Amniotic stem cell (primary cell): ENCODE measurements at regions not wholly inside any gene's neighbourhood (a gene's known extent, or its start where the extent isn't known, plus 50 kb on each side); places are given as distances from the start of the nearest gene placed in this dataset.

Experiments used
- DNase-seq: peaks from one replicate; lab custom pipeline; 2025; lab: John Stamatoyannopoulos, UW

DNA sequence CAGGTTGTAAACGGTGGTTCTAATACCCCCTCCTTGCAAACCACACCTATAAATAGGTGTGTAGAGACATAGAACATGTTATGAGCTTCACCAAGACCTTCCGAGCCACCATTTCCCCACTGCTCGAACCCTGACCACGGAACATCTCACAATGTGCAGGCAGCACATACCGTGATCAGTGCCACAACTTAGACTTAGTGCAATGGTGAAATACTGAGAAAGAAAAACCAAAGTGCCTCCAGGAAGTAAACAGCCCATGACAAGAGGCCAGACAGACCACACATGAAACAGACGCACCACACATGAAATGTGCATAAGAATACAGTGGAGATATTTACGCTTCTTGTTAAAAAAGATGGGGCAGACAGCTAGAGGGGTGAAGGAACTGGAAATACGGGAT lies 166.9 kb upstream of the CCND2 start:
- DNase-seq: no peak

DNA sequence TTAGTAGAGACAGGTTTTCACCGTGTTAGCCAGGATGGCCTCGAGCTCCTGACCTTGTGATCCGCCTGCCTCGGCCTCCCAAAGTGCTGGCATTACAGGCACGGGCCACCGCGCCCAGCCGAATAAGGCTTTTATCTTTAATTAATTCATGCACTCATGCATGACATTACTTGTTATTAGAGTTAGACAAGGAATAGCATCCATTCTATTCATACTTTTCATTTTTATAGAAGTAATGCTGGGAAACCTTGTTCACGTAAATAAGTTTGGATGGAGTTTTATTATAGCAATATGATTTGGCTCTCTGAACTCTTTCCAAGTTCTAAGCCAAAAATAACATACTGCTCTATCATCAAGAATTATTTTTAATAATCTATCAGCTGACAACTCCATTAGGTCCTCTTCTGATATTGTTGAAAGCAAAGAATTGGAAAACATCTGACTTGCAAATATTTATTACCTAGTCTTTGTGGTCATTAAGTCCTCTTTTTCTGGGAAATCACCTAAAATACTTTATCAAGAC lies 168.8 kb upstream of the CCND2 start:
- DNase-seq: no peak

DNA sequence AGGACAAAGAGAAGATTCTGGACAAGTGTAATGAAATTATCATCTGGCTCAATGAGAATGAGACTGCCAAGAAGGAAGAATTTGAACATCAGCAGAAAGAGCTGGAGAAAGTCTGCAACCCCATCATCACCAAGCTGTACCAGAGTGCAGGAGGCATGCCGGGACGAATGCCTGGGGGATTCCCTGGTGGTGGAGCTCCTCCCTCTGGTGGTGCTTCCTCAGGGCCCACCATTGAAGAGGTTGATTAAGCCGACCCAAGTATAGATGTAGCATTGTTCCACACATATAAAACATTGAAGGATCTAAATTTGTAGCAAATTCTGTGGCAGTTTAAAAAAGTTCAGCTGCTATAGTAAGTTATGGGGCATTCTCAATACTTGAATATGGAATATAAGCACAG lies 174.3 kb upstream of the CCND2 start:
- DNase-seq: no peak

DNA sequence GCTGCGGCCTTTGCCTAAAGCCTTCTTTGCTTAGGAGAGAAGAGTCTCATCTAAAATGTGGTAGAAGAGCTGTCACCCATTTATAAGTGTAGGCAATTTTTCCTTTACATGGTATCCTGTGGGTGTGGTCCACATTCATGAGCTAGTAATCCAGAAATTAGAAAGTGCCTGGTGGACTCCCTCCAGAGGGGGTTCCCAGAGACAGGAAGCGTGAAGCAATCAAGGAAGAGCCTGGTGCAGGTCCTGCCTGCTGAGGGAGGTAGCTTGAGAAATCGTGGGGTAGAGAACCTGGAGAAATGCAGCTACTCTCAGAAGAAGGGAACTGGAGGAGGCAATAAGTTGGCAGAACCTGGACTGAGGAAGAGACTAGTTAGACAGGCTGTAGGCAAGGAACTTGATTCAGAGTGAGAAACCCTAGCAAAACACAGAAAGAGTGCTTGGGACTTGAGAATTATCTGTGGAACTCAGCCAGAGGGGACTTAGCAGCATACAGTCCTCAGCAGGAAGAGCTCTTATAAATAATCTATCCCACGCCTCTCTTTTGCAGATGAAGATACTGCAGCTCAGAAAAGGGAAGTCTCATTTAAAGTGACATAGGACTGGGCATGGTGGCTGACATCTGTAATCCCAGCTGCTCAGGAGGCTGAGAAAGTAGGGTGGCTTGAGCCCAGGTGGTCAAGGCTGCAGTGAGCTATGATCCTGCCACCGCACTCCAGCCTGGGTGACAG lies 182.4 kb upstream of the CCND2 start:
- DNase-seq: no peak

DNA sequence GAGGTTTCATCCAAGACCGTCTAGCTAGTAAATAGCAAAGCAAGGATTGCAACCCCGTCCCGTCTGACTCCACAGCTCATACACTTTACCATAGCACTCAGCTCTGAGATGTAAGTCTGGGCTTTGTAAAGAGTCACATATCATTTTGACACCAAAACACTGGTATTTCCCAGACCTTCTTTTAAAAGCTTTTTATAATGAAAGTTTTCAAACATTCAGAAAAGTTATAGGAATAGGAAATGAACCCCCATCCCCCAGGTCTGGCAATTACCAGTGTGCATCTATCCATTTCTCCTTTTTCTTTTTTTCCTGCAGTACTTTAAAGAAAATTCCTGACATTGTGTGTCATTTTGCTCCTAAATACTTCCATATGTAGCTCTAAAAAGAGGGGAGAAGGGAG lies 183.6 kb upstream of the CCND2 start:
- no peak for DNase-seq

DNA sequence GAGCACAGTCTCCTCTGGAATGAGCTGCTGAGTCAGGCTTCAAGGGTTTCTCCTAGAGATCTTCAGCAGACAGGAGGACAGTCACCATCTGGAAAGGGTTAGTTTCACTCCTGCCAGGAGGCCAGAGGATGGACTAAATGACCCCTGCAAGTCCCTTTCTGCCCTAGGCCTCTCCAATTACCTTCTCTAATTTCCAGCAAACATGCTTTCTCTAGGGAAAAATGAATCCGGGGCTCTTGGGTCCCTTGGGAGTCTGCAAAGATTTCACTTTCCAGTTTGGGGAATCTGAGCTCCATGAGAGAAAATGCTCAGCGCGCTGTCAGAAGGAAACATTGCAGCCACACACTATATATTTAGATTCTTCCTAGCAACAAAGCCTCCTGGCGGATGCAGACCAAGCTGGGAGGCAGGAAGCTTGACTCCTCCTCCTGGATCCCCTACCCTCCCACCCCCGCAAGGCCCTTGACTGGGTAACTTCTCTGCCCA lies 184.4 kb upstream of the CCND2 start:
- no peak for DNase-seq

DNA sequence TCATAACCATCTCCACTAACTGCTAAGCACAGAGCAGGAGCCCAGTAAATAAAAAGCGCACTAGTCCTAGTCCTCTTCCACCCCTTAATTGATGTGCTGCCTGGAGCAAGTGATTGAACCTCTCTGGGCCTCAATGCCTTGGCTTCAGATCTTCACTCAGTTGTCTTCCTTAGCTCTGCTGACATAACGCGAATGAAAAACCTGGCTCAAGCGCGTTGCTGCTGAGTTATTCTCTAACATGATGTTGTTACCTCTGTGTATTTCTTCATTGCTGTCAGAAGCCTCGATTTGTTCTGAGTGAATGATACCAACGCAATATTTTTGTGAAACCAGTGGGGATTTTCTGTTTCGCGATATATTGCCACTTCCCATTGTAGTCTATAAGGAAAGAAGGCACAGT lies 185.1 kb upstream of the CCND2 start:
- DNase-seq: no peak

DNA sequence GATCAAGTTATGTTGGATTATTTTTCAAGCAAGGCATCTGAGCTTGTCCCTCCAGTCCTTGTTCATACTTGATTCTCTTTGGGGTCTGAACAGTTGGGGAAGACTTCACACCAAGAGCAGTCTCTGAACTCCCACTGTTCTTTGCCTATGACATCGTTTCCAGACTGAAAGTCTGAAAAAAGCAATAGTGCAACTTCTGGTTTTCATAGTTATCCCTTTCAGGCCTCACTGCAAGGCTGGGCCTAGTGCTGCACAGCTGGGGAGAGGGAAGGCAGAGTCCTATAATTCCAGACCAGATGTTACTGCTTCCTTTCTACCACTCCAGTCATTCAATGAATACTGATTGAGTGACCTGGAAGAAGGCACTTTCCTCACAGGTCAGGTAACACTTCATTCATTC lies 187.1 kb upstream of the CCND2 start:
- DNase-seq: no peak

DNA sequence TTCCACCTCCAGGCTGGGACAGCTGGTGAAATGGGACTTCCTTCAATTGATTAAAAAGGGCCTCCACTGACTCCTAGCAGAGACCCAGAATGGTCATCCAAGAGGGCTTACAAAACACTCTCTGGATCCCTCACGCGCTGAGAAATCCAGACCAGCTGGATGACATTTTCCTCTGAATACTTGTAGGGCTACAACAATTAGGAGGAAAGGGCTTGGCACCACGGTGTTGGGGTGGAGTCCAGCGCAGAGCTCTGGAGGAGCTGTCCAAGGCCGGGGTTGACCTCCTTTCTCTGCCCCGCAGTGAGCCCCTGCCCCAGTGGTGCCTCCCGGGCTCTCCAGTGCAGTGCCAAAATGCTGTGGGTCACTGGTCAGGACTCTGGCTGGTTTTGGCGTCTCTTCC lies 189.0 kb upstream of the CCND2 start:
- DNase-seq: no peak

DNA sequence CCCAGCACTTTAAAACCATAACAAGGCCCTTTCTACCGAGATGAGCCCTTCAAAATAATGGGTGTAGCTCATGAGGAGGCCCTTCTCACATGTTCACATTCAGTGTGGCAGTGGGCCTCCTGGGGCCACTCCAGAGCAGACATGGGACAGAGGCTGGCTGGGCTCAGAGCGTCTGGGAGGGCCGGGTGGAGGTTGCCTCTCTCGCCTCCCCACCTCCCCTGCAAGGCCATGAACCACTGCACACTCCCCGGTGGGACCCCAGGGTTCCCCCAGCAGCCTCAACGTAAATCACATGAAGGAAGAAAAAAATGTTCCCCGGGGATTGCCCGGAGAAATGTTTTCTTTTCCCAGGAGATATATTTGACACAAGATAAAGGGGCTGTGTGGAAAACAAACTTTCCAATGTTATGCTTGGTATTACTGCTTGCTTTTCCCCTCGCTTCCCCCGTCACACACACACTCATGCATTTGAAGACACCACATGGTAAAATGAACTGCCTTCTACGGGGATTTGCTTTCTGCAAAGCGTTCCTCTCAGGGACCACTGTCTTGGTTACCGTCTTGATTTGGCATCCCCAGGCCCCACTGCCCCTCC lies 190.7 kb upstream of the CCND2 start:
- no peak for DNase-seq

DNA sequence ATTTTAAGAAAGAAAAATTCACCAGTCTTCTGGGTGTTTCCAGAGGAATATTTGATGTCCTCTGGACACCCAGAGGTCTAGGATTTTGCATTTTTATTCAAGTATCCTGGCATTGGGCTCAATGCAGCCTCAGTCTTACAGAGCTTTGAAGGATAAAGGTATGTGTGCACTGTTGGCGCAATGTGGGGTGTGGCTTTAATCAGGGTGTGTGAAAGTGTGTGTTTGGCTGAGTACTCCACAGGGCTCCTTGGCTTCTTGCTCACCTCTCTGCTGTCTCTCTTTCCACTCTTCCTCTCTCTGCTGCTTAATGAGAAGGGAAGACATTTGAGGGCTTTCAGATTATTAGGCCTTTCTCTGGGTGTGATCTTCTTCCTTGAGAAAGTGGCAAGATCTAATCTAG lies 193.3 kb upstream of the CCND2 start:
- no peak for DNase-seq

DNA sequence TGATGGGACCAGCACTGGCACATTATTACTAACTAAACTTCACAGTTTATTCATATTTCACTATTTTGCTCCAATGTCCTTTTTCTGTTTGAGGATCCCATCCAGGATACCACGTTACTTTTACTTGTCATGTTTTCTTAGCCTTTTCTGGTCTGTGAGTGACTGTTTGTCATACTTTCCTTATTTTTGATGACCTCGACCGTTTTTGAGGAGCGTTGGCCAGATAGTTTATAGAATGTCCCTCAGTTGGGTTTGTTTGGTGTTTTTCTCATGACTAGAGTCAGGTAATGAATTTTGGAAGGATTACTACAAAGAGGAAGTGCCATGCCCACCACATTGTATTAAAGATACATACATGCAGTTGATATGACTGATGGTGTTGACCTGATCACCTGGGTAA lies 199.4 kb upstream of the CCND2 start:
- DNase-seq: no peak

DNA sequence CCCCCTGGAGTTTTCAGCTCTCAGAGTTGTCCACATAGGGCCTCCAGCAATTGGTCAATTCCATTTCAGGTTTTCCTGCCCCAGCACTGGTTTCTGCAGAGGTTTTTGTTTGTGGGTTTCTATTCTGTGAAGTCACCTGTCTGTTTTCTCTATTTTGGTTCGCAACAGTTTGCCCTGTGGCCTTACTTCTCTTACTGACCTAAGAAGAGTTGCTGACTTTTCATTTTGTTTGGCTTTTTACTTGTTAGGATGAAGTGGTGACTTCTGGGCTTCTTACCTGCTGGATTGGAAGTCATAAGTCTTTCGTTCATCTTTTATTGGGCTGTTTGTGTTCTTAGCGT lies 196.4 kb upstream of the PARP11 start:
- DNase-seq: no peak

DNA sequence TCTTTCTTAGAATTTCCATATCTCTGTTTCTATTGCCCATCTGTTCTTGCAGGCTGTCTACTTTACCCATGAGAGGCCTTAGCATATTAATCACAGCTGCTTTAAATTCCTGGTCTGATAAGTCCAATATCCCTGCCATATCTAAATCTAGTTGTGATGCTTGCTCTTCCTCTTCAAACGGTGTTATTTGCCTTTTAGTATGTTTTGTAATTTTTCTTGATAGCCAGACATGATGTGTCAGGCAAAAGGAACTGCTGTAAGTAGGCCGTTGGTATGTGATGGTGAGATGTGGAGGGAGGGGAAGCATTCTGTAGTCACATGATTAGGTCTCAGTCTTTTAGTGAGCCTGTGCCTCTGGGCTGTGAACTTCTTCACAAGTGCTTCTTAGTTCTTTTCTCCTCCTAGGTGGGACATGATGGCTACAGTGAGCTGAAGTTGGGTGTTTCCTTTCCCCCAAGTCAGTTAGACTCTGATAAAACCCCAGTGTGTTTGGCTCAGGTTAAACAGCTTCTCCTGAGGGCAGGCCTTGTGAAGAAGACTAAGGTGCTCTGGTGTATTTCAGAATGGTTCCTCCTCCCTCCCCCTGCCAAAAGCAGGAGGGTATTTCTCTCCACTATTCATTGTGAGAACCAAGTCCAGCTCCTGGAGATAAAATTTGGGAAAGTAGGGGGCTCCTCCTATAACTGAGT lies 195.9 kb upstream of the PARP11 start:
- no peak for DNase-seq

DNA sequence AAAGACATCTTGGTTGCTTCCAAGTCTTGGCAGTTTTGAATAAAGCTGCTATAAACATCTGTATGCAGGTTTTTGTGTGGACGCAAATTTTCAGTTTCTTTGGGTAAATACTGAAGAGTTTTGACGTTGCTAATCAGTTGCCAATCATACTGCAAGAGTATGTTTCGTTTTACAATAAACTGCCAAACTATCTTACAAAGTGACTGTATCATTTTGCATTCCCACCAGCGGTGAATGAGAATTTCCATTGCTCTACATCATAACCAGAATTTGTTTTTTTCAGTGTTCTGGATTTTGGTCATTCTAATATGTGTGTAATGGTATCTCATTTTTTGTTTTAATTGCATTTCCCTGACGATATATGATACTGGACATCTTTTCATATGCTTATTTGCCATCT lies 190.8 kb upstream of the PARP11 start:
- DNase-seq: no peak

DNA sequence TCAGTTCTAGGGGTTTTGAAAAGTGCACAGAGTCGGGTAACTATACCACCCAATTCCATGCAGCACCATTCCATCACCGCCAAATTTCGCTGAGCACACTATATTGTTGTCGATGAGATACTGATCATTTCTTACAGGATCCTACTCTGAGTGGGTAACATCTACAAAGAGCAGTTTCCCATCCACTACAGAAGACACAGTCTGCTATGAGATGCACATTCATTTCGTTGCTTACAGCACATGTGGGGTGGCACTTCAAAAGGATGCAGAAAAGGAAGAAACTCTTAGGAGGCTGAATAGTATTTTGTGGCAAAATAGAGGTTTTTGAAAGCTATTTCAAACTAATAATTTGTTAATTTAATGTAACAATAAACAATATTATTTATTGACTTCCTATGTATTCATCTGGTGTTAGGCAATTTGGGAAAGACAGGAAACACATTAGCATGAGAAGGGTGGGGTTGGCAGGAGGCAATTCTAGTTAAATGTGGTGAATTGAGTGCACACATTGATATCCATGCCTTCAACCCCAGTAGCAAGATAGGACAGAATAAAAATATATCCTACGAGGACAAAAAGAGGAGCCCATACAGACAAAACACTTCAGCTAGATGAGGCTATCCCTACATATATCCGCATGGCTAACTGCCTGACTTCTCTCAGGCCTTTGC lies 186.8 kb upstream of the PARP11 start:
- DNase-seq: no peak

DNA sequence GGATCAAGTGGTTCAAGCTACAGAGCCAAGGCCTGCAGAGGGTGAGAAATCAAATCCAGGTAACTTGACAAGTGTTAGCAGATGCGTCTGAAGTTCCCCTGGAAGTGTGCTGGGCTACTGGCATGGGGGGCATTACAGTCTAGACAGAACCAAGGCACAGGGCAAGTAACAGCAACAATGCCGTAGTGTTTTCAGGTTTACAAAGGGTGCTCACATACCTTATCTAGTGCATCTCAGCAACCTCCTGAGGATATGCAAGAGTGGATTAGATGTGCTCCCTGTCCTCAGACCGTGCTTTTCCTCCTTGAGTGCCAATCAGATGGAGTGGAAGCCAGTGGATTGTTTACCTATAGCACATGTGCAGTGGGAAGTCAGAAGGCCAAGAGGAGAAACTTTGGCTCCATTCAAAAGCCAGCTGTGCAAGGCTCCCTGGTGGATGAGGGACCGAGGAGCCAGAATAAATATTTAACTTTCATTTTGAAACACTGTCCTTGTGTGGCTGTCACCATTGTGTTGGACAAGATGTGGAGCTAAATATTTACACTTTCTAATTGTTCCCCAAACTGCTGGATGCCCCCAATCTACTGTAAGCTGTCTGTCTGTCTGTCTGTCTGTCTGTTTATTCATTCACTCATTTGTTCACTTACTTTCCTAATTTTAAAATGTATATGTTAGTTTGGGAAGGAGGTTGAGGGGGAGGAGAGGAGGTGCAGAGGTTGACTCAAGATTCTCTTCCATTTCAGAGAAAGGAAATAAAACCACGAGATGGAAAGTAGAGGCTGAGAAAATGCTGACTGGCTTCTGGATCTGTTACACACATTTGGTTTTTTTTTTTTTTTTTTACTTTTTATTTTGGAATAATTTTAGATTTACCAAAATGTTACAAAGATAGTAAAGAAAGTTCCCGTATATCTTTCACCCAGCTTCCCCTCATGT lies 184.0 kb upstream of the PARP11 start:
- DNase-seq: no peak

DNA sequence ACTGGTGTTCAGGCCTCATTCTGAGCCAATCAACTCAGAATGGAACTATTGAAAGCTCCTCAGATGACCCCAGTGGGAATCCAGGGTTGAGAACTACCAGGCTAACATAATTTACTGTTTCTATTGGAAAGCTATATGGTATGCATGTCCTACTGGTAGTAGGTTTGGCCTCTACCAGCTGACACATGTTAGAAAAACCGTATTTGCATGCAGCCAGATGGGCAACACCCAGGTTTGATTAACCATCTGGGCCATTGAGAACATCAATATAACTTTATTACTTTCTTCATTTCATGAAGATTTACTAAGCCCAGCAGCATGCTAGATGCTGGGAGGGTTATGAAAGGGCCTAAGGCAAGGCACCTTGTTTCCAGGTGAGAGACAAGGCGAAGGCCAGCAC lies 181.4 kb upstream of the PARP11 start:
- no peak for DNase-seq

DNA sequence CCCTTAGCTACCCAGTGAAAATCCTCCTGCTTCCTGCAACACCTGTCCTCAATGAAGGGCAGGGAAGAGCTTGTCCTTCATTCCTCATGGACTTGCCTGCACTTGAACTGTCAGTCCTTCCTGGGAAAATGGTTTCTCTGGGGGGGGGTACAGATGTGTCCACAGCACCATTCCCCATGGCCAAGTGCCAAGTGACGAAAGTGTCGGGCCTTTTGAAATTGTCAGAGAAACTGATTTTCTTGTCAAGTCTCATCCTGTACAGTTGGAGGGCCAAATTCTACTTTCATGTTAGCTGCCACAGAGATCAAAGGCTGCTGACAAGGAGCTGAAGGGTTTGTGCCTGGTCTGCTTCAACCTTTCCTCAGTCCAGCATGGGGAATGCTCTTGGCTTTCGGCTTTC lies 179.5 kb upstream of the PARP11 start:
- no peak for DNase-seq

DNA sequence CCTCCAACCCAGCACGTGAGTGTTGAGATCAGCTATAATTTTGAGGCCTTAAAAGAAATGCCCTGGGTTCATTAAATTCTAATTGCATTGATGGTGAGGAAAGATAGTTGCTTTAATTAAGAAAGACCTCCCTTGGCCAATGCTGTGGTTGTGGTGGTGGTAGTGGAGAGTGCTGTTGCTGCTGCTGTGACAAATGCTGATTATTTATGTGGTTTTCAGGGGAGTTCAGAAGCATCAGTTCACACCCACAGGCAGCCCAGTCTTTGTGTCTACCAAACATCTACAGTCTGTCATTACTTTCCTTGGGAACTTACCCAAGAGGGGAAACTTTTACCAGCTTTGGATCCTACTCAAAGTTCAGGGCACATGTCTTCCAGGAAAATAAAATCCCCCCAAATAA lies 178.4 kb upstream of the PARP11 start:
- no peak for DNase-seq

DNA sequence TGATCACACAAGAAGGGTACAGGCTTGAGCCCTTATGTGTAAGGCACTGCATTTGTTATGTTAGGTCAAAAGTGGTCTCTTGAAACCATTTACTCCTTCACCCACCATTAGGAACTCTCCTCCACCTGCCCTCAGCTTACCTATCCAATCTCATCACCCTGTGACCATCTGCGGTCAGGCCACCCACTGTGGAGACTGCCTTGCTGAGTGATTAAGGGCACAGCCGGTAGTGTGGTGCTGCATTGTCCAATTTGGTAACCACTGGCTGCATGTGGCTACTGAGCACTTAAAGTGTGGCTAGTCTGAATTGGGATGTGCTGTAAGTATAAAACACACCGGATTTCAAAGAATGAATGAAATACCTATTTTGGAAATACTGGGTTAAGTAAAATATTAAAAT lies 177.1 kb upstream of the PARP11 start:
- DNase-seq: no peak
